RWPE2 (cell line): ENCODE measurements at regions not wholly inside any gene's neighbourhood (a gene's known extent, or its start where the extent isn't known, plus 50 kb on each side); places are given as distances from the start of the nearest gene placed in this dataset.

ENCODE experiments used
- ATAC-seq: fragments of 200-7000 bp; cut with Tn5 transposase; 3 replicates; pipeline ENCODE4 v1.9.1; 2021; ENCODE audit warnings: low read depth
- DNase-seq: peaks from one replicate; pipeline ENCODE4 v3.0.0-alpha.2; 2020; ENCODE audit warnings: low spot score
- H3K27ac ChIP-seq: fragments of 450-650 bp; 2 replicates; pipeline ENCODE4 v1.5.1; 2017; ENCODE audit warnings: mild to moderate bottlenecking; ENCODE audit not compliant: poor library complexity, severe bottlenecking
- H3K27me3 ChIP-seq: fragments of 250-450 bp; sonication (Bioruptor Pico); 2 replicates; pipeline ENCODE4 v1.5.1; 2021; ENCODE audit warnings: mild to moderate bottlenecking, moderate library complexity; ENCODE audit not compliant: insufficient read depth, poor library complexity, severe bottlenecking
- H3K36me3 ChIP-seq: fragments of 250-450 bp; sonication (Bioruptor Pico); 2 replicates; pipeline ENCODE4 v1.5.1; 2020; ENCODE audit warnings: low read depth, mild to moderate bottlenecking, moderate library complexity
- H3K4me1 ChIP-seq: fragments of 250-450 bp; sonication (Bioruptor Pico); 2 replicates; pipeline ENCODE4 v1.5.1; 2021; ENCODE audit warnings: mild to moderate bottlenecking, moderate library complexity; ENCODE audit not compliant: insufficient read depth, poor library complexity, severe bottlenecking
- H3K4me3 ChIP-seq: fragments of 250-450 bp; sonication (Bioruptor Pico); 2 replicates; pipeline ENCODE4 v1.5.1; 2021; ENCODE audit warnings: mild to moderate bottlenecking, moderate library complexity; ENCODE audit not compliant: severe bottlenecking
- H3K9me3 ChIP-seq: fragments of 250-450 bp; sonication (Bioruptor Pico); 2 replicates; pipeline ENCODE4 v1.5.1; 2021; ENCODE audit warnings: mild to moderate bottlenecking, moderate library complexity; ENCODE audit not compliant: severe bottlenecking
- CTCF ChIP-seq: fragments of 450-650 bp; IDR thresholded peaks from one replicate; pipeline ENCODE4 v1.5.1; 2017; ENCODE audit warnings: mild to moderate bottlenecking, moderate library complexity; ENCODE audit not compliant: poor library complexity, severe bottlenecking

GRCh38 chr5:87653242-87653641 lies 240.5 kb upstream of the CCNH start:
- no peak overlapping the region for H3K4me3 ChIP-seq
- no peaks in the 10 kb centered on the region for H3K4me1 ChIP-seq
- no peak for ATAC-seq
- H3K36me3 ChIP-seq = no peaks in the 10 kb centered on the region
- peaks cover 6% of the 10 kb centered on the region for H3K27me3 ChIP-seq
- H3K27ac ChIP-seq = no peak overlapping the region
- TF ChIP-seq CTCF = no peak
- DNase-seq = no peak
- no peaks in the 10 kb centered on the region for H3K9me3 ChIP-seq

- H3K9me3 ChIP-seq = no peaks in the 10 kb centered on the region
- no peak overlapping the region for H3K4me3 ChIP-seq
- no peak for TF ChIP-seq CTCF
- DNase-seq = no peak
- H3K4me1 ChIP-seq = no peaks in the 10 kb centered on the region
- peaks cover 5% of the 10 kb centered on the region for H3K27me3 ChIP-seq
- peak; percentile 67 for ATAC-seq
- no peaks in the 10 kb centered on the region for H3K36me3 ChIP-seq
- H3K27ac ChIP-seq = no peak overlapping the region
Measured at GRCh38 chr5:87650284-87650683, 237.6 kb upstream of the CCNH start.

GRCh38 chr5:87649455-87649854 lies 236.7 kb upstream of the CCNH start:
- H3K9me3 ChIP-seq = no peaks in the 10 kb centered on the region
- H3K36me3 ChIP-seq = no peaks in the 10 kb centered on the region
- peak; percentile 48 for ATAC-seq
- TF ChIP-seq CTCF = no peak
- DNase-seq = no peak
- H3K4me1 ChIP-seq = no peaks in the 10 kb centered on the region
- no peak overlapping the region for H3K4me3 ChIP-seq
- H3K27ac ChIP-seq = no peak overlapping the region
- peaks cover 13% of the 10 kb centered on the region for H3K27me3 ChIP-seq

DNA sequence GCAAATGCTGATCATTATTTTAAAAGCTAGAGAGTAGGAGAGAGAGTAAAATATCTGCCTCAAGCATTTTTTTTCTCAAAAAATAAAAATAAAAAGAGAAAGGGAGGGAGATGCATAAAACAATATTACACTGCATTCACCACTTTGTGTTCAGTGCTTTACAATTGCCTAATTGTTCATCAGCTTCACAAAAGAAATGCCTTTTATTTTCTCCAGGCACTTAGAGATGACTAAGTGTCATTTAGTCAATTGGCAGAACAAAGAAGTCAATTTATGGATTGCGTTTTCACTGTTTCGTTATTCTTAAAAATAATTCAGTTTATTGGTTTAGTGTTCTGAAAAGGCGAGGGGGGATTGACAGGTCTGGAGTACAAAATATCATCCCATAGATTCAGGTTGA lies 232.5 kb upstream of the CCNH start:
- DNase-seq (no peak), ATAC-seq (no peak)
- peaks cover 15% of the 10 kb centered on the region for H3K27me3 ChIP-seq
- no peaks in the 10 kb centered on the region for H3K9me3 ChIP-seq
- H3K4me1 ChIP-seq = no peaks in the 10 kb centered on the region
- no peak overlapping the region for H3K4me3 ChIP-seq
- H3K36me3 ChIP-seq = no peaks in the 10 kb centered on the region
- TF ChIP-seq CTCF = no peak
- H3K27ac ChIP-seq = no peak overlapping the region

GRCh38 chr5:87640902-87641301 lies 228.2 kb upstream of the CCNH start:
- no peak for ATAC-seq
- no peak overlapping the region for H3K27ac ChIP-seq
- peaks cover 20% of the 10 kb centered on the region for H3K27me3 ChIP-seq
- TF ChIP-seq CTCF = no peak
- H3K9me3 ChIP-seq = no peaks in the 10 kb centered on the region
- no peak for DNase-seq
- H3K4me1 ChIP-seq = no peaks in the 10 kb centered on the region
- H3K4me3 ChIP-seq = no peak overlapping the region
- no peaks in the 10 kb centered on the region for H3K36me3 ChIP-seq
